ENCODE measurements at regions not wholly inside any gene's neighbourhood (a gene's known extent, or its start where the extent isn't known, plus 50 kb on each side); places are given as distances from the start of the nearest gene placed in this dataset.

DNA sequence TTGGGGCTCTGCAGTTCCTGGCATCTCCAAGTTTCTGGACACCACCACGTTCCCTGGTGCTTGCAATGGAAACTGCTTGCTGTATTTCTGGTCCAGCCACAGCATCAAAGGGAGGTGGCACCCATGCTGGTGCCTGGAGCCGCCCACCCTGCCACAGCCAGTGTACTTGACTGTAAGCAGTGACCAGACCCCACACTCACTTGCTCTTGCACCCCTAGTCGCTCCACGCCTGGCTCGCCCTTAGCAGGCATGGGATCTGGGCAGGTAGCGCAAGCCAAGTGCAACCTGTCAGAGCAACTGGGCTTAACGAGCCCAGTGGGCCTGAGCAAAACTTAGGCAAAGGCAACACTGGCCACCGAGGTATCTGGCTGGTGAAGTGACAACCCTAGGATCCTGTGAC, 648.2 kb upstream of the PCDH9 start:
- H2AFZ ChIP-seq (ENCODE audit: control insufficient read depth, low read length): no peak overlapping the region
- dilution Hi-C loops (cut with MboI; ENCODE audit: extremely low pct_ligation_motif_present, low sequenced_read_pairs): no loop called here
- H3K4me2 ChIP-seq (ENCODE audit: control insufficient read depth, extremely low read depth, insufficient read depth, low read depth, low read length): no peak overlapping the region
- TF ChIP-seq, protein P1, sequence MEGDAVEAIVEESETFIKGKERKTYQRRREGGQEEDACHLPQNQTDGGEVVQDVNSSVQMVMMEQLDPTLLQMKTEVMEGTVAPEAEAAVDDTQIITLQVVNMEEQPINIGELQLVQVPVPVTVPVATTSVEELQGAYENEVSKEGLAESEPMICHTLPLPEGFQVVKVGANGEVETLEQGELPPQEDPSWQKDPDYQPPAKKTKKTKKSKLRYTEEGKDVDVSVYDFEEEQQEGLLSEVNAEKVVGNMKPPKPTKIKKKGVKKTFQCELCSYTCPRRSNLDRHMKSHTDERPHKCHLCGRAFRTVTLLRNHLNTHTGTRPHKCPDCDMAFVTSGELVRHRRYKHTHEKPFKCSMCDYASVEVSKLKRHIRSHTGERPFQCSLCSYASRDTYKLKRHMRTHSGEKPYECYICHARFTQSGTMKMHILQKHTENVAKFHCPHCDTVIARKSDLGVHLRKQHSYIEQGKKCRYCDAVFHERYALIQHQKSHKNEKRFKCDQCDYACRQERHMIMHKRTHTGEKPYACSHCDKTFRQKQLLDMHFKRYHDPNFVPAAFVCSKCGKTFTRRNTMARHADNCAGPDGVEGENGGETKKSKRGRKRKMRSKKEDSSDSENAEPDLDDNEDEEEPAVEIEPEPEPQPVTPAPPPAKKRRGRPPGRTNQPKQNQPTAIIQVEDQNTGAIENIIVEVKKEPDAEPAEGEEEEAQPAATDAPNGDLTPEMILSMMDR (optimal IDR thresholded peaks at IDR 0.05 in 1 of 3, IDR thresholded peaks at IDR 0.05 in 1 of 3, conservative IDR thresholded peaks at IDR 0.05 in 1 of 3; ENCODE audit: extremely low read depth in 1 of 3, insufficient read depth in 2 of 3, low read length in 3 of 3): no peak
- no peak for TF ChIP-seq EZH2 (IDR thresholded peaks at IDR 0.05; ENCODE audit: low read length)
- H3K9me3 ChIP-seq (ENCODE audit: control insufficient read depth, low read depth, low read length): peaks cover 6% of the 10 kb centered on the region
- H3K27ac ChIP-seq (ENCODE audit: control insufficient read depth, insufficient read depth, low read length): no peak overlapping the region
- no peaks in the 10 kb centered on the region for H3K4me1 ChIP-seq (ENCODE audit: control insufficient read depth, extremely low read depth, insufficient read depth, low read length)
- H3K79me2 ChIP-seq (ENCODE audit: control insufficient read depth, insufficient read depth, low read length): no peaks in the 10 kb centered on the region
- no peak overlapping the region for H3K4me3 ChIP-seq (ENCODE audit: control insufficient read depth in 2 of 3, extremely low read depth in 1 of 3, insufficient read depth in 2 of 3, low read depth in 1 of 3, low read length in 3 of 3)
- no peak overlapping the region for H3K9ac ChIP-seq (ENCODE audit: control insufficient read depth, extremely low read depth, insufficient read depth, low read length)
- no peaks in the 10 kb centered on the region for H4K20me1 ChIP-seq (ENCODE audit: control insufficient read depth, extremely low read depth, insufficient read depth, low read length)
- no peaks in the 10 kb centered on the region for H3K36me3 ChIP-seq (ENCODE audit: control insufficient read depth in 2 of 2, extremely low read depth in 1 of 2, insufficient read depth in 2 of 2, low read length in 2 of 2)
- FAIRE-seq (no peak), DNase-seq (ENCODE audit: low read depth, low spot score) (no peak)
- no peaks in the 10 kb centered on the region for H3K27me3 ChIP-seq (ENCODE audit: control insufficient read depth, extremely low read depth, insufficient read depth, low read length)
- H3K9me1 ChIP-seq (ENCODE audit: control insufficient read depth, extremely low read depth, insufficient read depth, low read length): no peaks in the 10 kb centered on the region

DNA sequence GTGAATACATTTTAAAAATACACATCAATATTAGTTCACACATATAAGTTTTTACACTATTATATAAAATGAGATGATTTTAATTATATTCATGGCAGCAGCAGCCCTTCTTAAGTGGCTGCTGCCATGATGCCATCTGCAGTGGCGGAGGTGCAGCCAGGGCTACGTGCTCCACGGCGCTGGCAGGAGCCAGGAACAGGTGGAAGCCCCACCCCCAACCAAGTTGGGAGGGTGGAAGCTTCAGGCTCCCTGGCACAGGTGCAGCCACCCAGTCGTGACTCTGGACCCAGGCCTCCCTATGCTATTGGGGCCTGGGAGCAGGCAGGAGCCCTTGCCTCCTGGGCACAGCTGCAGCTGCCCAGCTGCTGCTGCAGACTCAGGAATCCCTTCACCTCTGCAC, 646.9 kb upstream of the PCDH9 start:
- no peak for FAIRE-seq
- no peak for DNase-seq (ENCODE audit: low read depth, low spot score)

More for the DNA sequence above, 646.9 kb upstream of the PCDH9 start:
- Histone ChIP-seq H3K9me3 (ENCODE audit: control insufficient read depth, low read depth, low read length) (peaks cover 6% of the 10 kb centered on the region), H3K36me3 (ENCODE audit: control insufficient read depth in 2 of 2, extremely low read depth in 1 of 2, insufficient read depth in 2 of 2, low read length in 2 of 2) (no peaks in the 10 kb centered on the region), H3K27me3 (ENCODE audit: control insufficient read depth, extremely low read depth, insufficient read depth, low read length) (no peaks in the 10 kb centered on the region), H3K4me3 (ENCODE audit: control insufficient read depth in 2 of 3, extremely low read depth in 1 of 3, insufficient read depth in 2 of 3, low read depth in 1 of 3, low read length in 3 of 3) (no peak overlapping the region), H4K20me1 (ENCODE audit: control insufficient read depth, extremely low read depth, insufficient read depth, low read length) (no peaks in the 10 kb centered on the region), H3K9me1 (ENCODE audit: control insufficient read depth, extremely low read depth, insufficient read depth, low read length) (no peaks in the 10 kb centered on the region), H3K9ac (ENCODE audit: control insufficient read depth, extremely low read depth, insufficient read depth, low read length) (no peak overlapping the region), H3K4me2 (ENCODE audit: control insufficient read depth, extremely low read depth, insufficient read depth, low read depth, low read length) (no peak overlapping the region), H2AFZ (ENCODE audit: control insufficient read depth, low read length) (no peak overlapping the region), H3K4me1 (ENCODE audit: control insufficient read depth, extremely low read depth, insufficient read depth, low read length) (no peaks in the 10 kb centered on the region), H3K27ac (ENCODE audit: control insufficient read depth, insufficient read depth, low read length) (no peak overlapping the region), H3K79me2 (ENCODE audit: control insufficient read depth, insufficient read depth, low read length) (no peaks in the 10 kb centered on the region)
- dilution Hi-C loops (cut with MboI; ENCODE audit: extremely low pct_ligation_motif_present, low sequenced_read_pairs): no loop called here
- TF ChIP-seq, protein P1 (optimal IDR thresholded peaks at IDR 0.05 in 1 of 3, IDR thresholded peaks at IDR 0.05 in 1 of 3, conservative IDR thresholded peaks at IDR 0.05 in 1 of 3; ENCODE audit: extremely low read depth in 1 of 3, insufficient read depth in 2 of 3, low read length in 3 of 3): no peak
- TF ChIP-seq EZH2 (IDR thresholded peaks at IDR 0.05; ENCODE audit: low read length): no peak

Measured in keratinocyte (primary cell).